ENCODE measurements at regions not wholly inside any gene's neighbourhood (a gene's known extent, or its start where the extent isn't known, plus 50 kb on each side); places are given as distances from the start of the nearest gene placed in this dataset.

DNA sequence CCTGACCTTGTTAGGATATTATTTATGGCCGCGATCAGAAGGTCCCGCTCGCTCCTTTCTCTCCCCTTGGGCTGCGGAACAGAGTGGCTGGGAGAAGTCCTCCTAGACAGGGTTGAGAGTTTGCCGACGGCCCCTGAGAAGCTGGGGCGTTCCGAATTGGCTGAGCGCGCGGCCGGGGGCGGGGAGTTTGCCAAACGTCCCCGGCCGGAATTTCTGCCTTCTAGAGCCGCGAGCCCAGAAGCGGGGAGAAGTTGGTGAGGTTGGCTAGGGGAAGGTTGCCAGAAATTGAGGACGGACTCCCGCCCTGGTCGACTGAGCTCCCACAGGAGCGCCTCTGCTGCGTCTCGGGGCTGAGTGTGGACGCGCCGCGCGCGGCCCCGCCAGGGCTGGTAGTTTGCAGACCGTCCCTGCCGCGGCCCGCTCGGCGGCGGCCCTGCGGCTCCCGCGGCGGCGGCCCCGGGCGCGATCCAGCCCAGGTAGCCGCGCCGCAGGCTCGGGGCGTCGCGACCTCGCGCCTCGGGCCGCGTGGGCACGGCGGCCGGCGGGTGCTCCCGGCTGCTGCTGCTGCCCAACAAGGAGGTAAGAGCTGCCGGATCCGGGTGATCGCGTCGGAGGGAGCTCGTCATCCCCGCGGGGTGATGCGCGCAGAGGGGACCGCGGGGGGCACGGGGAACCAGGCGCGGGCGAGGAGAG lies 134.0 kb upstream of the MGAT5 start (continued):
- TF ChIP-seq POU5F1 (IDR thresholded peaks at IDR 0.05; ENCODE audit: low read depth, low read length): no peak

Data from H1 (cell line).